NCI-H1092 (cell line): ENCODE measurements at regions not wholly inside any gene's neighbourhood (a gene's known extent, or its start where the extent isn't known, plus 50 kb on each side); places are given as distances from the start of the nearest gene placed in this dataset.

Experiments used
- DNase-seq: peaks from one replicate; lab custom pipeline; 2025; lab: John Stamatoyannopoulos, UW

DNA sequence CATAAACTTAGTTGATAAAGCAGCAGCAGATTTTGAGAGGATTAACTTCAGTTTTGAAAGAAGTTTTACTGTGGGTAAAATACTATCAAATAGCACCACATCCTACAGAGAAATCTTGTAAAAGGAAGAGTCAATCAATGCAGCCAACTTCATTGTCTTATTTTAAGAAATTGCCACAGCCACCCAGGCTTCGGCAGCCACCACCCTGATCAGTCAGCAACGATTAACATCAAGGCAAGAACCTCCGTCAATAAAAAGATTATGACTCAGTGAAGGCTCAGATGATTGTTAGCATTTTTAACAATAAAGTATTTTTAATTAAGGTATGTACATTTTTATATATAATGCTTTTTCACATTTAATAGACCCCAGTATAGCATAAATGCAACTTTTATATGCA, 122.3 kb upstream of the NR4A3 start:
- DNase-seq, result no peak

DNA sequence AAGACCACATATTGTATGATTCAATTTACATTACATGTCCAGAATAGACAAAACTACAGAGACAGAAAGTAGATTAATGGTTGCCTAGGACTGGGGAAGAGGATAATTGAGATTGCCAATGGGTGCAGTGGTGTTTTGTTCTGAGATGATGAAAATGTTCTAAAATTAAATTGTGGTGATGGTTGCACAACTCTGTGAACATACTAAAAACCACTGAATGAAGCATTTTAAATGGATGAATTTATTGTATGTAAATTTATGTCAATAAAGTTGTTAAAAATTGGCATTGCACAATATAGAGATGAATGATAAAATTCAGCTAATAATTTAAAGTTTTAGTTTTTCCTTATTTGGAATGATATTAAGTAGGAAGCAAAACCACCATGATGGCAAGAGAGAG, 109.5 kb upstream of the NR4A3 start:
- no peak for DNase-seq

DNA sequence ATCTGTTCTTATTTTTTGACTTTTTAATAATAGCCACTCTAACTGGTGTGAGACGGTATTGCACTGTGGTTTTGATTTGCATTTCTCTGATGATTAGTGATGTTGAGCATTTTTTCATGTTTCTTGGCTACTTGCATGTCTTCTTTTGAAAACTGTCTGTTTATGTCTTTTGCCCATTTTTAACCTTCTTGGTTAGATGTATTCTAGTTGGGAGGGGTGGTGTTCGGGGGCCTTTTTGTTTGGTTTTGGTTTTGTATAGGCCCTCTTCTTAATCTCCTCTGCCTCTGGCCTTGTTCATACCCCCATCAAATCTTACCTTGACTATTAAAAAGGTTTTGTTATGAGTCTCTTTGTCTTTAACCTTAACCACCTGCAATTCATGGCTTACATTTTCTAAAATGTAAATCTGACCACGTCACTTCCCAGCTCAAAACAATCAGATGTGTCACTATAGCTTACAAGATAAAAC, 107.8 kb upstream of the NR4A3 start:
- DNase-seq, result no peak

DNA sequence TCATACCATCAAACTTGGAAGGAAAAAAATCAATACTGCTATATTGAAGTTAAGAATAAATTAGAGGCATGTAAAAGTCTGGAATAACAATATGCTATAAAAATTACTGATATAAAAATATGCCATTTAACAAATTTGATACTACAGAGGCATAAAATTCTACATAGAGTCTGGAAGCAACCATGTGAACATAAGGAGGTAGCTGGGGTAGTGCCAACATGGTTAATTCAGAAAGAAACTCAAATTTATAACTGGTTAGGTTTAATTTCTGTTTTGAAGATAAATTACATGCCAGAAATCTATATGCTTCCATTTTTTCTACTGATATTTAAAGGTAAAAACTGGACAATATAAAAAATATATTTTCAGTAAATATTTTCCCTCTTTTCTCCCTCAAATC, 103.1 kb upstream of the NR4A3 start:
- DNase-seq, result no peak

DNA sequence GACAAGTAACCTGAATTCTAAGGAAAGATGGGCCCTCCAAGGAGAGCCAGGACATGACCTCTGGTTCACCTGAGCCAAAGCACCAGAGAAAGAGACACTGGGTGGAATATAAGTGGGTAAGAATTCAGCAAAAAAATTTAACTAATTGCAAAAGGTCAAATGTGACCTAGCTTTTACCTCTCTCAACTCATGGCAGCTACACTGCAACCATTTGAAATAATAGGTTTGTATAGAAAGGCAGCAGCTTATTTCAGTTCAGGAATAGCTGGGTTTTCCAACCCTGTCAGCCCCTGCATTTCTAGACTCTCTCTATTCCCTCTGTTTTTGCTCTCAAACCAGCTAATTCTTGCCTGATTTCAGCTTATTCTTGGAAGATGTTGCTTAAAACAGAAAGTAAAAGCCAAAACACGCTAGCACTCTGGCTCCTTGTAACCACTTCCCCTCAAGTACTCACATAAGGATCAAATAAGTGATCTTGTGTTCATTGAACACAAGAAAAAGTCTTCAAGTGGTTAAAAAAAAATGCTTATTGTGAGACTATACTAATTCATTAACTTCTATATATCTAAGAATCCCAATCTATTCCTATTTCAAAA, 101.1 kb upstream of the NR4A3 start:
- DNase-seq, result no peak

DNA sequence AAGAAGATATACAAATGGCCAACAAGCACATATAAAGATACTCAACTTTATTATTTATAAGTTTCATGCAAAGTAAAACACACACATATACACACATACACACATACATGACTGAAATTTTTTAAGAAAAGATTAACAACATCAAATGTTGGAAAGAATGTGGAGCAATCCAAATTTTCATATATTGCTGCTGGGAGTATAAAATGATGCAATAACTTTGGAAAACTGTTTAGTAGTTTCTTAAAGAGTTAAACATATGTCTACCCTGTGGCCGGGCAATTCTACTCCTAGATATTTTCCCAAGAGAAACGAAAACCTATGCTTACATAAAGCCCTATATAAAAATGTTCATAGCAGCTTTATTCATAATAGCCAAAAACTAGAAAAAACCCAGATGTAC, 99.8 kb upstream of the NR4A3 start:
- no peak for DNase-seq

GRCh38 chr9:99722877-99723276, 98.8 kb upstream of the NR4A3 start:
- DNase-seq, result no peak

DNA sequence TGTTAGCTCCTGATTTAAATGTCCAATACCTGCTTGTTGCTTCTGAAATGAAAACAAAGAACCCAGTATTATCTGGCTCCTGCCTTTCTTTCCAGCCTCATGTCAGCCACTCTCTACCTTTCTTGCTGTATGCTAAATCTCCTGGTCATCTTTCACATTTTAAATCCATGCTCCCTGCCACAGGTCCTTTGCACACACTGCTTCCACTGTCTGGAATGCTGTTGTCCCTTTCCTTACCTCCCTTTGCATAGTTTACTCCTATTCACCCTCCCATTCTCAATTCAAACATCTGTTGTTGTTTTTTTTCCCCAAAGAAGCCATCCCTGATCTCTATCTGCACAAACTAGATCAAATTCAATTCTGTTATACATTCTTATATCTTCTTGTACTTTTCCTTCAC, 97.0 kb upstream of the NR4A3 start:
- DNase-seq, result no peak

DNA sequence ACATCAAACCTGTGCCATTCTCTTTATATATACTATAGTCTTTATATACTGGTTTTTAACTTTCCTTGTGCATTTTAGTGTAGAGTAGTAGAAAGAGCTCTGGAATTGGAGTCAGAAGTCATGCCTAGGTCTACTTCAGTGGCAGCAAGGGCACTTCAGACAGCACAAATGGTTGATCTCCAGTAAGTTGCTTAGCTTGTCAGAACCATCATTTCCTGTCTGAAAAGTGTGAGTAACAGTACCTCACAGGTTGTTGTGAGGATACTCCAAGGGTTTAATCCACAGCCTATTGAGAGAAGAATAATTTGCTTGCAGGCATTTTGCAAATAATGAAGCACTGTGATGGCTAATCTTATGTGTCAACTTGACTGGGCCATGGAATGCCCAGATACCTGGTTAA, 95.8 kb upstream of the NR4A3 start:
- no peak for DNase-seq

DNA sequence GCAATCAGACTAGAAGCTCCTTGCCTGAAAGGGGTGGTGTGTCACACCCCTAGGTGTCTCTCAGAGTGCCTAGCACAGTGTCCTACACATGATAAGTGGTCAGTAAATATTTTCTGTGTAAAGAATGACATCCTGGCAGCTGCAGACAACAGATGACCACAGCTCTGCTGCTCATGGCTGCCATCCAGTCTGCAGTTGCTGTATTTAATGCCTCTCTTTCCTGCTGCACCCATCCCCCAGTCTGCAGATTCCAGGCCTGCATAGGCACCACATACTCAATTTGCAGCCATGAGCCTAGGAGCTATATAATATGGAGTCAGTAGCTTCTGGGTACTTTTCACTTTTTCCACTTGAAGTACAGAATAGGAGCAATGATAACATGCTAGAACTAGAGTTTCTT, 94.9 kb upstream of the NR4A3 start:
- DNase-seq, result no peak

DNA sequence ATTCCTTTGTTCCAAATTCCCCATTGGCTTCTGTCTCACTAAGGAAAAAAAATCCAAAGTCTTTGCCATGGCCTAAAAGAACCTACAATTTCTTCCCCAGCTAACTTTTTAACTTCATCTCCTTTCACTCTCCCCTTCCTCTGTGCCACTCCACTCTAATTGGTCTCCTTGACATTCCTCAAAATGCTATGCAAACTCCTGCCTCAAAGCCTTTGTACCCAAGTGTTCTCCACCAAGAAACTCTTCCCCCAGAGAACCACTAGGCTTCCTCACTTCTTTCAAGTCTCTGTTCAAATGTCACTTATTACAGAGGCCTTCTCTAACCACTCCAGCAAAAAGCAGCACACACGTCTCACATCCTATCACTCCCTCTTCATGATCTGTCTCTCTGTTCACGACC, 91.6 kb upstream of the NR4A3 start:
- no peak for DNase-seq

- DNase-seq, result no peak
Observed at GRCh38 chr9:99731950-99732349, 89.7 kb upstream of the NR4A3 start.

- no peak for DNase-seq
Observed at GRCh38 chr9:99732715-99733114, 89.0 kb upstream of the NR4A3 start.

GRCh38 chr9:99735041-99735440, 86.6 kb upstream of the NR4A3 start:
- no peak for DNase-seq

GRCh38 chr9:99736291-99736690, 85.4 kb upstream of the NR4A3 start:
- DNase-seq, result no peak

GRCh38 chr9:99737649-99738048, 84.0 kb upstream of the NR4A3 start:
- no peak for DNase-seq

DNA sequence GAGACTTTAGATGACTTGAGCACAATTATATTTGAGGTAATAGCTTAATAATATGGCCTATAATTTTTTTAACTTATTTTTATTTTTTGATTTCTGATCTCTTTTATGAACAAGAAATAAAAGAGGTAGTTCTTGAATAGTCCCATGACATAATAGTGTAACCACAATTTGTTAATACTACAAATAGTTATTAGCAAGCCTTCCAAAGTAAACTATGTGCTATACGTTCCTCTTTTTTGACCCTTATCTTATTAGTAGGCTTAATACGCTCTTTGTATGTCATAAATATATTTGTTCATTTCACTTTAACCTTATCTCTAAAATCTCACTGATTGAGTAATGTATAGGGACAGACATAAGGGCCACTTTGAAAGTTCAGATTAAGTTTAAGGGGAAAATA, 78.7 kb upstream of the NR4A3 start:
- DNase-seq, result no peak

DNA sequence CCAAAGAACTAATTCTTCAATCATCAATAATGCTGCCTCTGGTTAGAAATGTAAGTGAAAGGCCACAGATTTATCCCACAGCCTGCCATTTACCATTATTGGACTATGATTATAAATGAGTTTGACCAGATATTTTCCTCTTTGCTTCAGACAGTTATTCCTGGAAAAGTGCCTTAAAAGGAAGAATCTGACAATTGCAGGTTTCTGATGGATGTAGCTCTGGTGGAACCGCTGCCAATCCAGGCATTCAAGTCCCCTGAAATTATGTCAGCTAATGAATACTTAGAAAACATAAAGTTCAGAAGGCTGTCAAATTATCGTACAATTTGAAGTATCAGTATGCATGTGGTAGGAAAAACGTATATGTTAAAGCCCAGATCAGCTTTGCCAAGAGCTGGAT, 78.2 kb upstream of the NR4A3 start:
- no peak for DNase-seq

DNA sequence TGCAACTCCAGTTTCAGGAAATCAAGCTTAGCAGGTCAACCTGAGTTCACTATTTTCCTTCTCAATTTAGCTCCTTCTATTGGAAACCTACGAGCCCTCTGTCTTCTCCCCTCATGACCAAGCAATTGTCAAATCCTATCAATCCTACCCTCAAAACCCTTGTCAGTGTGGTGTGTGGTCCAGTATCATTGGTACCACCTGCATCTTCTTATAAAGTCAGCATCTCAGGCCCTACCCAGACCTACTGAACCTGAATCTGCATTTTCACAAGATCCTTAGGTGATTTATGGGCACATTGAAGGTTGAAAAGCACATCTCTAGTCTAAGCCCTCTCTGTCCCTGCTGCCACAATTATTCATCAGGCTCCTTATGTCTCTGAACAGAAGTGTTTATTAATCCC, 77.6 kb upstream of the NR4A3 start:
- no peak for DNase-seq

- DNase-seq, result no peak
Observed at GRCh38 chr9:99745085-99745484, 76.6 kb upstream of the NR4A3 start.

GRCh38 chr9:99746406-99746805, 75.3 kb upstream of the NR4A3 start:
- no peak for DNase-seq

- DNase-seq, result no peak
Observed at GRCh38 chr9:99748266-99748665, 73.4 kb upstream of the NR4A3 start.

GRCh38 chr9:99748676-99749075, 73.0 kb upstream of the NR4A3 start:
- DNase-seq, result no peak

DNA sequence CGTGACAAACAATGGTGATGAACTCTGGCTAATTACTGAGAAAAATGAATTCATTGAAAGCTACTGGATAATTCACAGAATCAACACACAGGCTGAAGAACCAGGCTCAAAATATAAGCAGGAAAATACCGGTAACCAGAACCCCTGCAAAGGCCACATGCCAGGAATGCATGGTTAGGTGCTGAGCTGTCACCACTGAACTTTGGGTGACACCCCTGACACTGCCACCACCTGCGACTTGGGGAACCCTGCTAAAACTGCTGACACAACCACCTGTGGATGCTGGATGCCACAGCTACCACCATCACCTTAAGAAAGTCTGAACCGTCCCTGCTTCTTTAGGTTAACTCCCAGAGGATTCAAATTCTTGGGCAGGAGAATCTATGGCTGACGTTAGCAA, 72.0 kb upstream of the NR4A3 start:
- no peak for DNase-seq

GRCh38 chr9:99750526-99750925, 71.2 kb upstream of the NR4A3 start:
- no peak for DNase-seq
